DMS 273 (cell line): ENCODE measurements at regions not wholly inside any gene's neighbourhood (a gene's known extent, or its start where the extent isn't known, plus 50 kb on each side); places are given as distances from the start of the nearest gene placed in this dataset.
"Not testable (repeated sequence)": the region's sequence is repeated elsewhere in the genome, so short reads cannot be mapped to it uniquely, and the experiment has no call there.

Experiments used
- DNase-seq: peaks from one replicate; lab custom pipeline; 2025; ENCODE audit not compliant: unreplicated experiment; lab: John Stamatoyannopoulos, UW

DNA sequence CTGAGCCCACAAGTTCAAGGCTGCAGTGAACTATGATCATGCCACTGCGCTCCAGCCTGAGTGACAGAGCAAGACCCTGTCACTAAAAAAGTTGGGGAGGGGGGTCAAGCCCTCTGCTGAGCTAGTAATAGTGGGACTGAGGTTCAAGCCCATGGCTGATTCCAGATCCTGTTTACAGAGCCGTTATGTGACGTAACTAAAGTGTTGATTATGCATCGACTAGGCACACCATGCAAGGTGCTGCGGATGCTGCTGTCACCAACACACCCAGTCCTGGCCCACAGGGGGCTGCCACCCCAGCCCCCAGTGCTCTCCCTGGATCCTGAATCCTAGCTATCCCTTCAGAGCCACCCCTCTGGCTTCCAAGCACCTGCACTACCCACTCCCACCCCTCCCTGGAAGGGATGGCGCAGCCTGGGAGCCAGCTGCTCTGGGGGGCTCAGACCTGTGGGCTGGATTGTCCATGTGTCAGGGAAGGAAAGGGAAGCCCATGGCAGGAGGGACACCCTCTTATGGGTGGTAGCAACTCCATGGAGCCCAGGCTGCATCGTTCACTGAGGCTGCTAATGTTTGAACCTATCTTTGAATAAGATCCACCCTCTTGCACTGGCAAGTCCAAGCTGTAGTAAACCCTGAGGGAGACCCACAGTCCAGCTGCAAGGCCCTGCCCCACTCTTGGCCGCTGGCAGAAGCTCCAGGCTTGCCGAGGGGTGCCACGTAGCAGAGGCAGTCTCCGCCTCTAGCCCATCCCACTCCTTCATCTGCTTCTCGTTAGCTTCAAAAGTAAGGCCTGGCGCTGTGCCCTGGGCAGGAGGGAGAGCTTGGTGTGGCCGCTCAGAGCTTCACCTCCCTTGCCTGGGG lies 95.0 kb downstream of the SNX5 start:
- peak; percentile 92 for DNase-seq

DNA sequence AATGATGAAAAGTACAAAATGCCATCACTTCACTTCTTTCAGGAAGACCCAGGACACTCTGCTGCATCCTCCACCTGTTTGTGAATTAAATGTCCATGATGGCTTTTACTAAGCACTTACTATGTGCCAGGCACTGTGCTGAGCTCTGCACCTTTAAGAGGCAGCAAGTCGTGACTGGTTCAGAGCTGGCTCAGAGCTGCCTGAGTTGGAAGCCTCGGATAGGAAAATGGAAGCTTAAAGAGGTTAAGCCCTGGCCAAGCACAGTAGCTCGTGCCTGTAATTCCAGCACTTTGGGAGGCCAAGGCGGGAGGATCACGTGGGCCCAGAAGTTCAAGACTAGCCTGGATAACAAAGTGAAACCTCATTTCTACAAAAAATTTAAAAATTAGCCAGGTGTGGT lies 95.6 kb downstream of the SNX5 start:
- DNase-seq = no peak

DNA sequence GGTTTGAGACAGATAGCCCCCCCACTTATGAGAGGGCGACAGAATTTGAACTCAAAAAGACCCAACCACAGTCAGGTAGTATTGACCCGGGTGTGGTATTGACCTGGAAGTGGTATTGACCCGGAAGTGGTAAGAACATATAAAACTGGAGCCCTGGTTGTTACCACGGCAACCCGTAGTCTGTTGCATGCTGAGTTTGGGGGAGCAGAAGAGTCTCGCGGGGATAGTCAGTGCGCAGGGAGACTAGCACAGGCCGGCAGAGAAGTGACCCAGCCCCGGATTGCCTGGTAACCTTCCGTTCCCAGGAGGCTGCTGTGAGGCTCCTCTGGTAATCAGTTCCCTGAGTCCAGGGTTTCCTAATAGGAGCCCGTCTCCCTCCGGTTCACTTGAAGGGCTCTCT lies 96.2 kb downstream of the SNX5 start:
- no peak for DNase-seq

DNA sequence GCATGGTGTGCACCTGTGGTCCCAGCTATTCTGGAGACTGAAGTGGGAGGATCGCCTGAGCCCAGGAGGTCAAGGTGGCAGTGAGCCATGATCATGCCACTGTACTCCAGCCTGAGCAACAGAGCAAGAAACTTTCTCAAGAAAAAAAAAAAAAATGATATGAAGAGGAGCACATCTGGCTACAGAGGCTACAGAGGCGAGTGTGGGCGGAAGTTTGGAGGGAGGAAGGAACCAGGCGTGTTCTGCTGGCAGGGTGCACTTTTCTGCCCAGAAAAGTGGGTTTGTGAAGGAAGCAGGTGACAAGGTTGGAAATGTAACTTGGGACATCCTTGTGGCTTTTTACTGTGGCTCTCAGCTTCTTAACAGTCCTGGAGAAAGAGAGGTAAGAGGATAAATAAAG lies 96.7 kb downstream of the SNX5 start:
- no peak for DNase-seq

DNA sequence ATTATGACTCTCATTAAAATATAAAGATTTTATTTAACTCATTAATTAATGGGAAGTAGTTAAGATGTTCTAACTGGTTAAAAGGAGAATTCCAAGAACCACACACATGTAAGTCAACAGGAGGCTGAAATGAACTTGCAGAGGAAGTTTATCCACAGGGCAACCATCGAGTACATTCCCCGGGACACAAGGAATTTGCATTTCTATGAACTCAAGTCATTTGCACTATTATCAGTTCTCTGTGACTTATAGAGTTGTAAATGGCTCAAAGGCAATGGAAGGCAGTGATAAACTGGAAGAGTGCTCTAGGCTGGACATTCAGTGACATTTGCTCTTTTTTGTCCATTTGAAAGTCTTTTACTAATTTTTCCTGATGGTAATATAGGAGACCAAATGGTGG lies 97.4 kb downstream of the SNX5 start:
- no peak for DNase-seq

DNA sequence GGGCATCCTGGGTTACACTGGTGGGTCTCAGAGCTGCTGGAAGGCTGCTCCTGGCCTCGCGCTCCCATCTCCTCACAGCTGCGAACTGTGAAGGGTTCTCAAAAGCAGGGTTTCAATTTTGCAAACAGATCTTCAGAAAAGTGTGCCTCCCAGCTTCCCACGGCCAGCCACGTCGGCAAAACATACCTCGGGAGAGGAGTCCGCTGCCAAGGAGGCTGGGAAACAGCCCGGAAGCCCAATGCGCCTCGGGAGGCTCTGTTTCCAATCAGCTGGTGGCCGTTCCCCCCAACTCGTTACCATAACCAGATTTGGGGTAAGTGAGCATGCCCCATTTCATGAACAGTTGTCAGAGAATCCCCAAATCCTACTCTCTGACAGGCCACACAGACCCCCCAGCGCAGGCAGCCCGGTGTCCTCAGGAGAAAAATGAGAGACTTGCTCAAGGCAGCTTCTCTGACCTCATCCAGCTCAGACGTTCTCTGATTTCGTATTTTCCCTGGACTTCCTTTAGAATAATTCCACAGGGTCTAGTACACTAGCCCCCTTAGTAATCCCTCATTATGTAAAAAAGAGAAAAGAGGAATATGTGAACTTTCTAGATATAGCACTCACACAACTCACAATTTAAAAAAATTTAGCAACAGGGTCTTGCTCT lies 98.4 kb downstream of the SNX5 start:
- DNase-seq = no peak

DNA sequence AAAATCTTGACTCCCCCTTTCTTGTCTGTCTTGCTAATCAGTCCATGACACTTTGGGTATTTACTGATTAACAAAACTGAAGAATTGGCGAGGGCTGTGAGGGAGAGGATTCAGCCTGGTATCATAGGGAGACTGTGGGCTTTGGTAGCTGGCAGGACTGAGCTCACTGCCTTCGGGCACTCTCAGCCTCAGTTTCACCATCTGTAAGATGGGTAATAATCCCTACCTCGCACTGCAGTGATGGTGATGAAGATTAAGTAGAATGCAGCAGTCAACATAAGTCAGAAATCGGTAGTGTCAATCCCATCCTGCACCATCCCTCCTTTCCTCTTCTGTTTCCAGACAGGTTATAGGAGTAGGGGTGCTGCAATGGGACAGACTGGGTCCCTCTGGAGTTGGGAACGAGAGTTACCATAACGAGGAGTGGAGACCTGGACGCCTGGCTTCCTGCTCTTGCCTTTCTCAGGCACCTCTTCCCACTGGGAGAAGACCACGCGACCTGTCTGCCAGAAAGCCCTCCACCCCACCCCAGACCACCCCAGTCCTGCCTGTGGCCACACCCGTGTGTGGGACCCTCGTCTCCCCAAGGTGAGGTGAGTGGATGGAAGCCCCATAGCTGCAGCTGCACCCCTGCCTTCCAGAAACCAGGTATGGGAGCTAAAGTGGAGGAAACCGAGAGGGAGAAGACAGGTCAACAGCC lies 99.1 kb downstream of the SNX5 start:
- DNase-seq = no peak

DNA sequence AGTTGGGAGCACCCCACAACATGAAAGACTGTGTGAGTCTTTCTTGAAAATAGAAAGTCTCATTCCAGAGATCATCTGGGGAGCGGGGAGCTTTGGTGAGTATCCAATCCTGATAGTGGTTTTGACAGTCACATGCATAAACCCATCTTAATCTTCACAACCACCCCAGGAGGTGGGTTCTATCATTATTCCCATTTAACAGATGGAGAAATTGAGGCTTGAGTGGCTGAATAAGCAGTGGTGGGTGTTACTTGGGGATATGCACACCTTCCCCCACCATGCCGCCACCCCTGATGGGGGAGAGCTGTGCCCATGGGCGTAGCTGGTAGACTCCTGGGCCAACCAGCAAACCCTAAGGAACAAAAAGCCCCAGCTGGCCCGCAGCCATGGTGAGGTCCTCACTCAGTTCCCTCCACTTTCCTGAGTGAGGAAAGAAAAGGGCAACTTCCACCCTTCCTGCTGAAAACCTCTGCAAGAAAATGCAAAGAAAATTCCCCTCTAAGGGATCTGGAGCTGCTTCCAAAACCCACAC lies 99.8 kb downstream of the SNX5 start:
- no peak for DNase-seq

DNA sequence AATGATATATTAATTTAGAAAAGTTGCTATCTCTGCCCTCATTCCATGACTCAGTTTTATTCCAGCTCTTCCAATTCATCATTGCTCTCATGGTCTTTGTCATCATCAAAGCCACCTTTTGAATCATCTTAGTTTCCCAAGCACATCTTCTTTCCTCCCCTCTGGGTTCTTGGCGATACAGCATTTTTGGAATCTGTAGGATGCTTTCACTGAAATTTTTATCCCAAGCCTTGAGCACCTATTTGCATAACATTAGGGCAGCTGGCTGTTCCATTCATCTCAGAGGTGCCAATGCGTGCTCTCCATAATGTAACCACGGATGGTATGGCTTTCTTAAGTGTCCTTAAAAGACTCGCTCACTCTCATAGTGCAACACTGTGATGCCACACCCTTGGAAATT lies 100.4 kb downstream of the SNX5 start:
- DNase-seq = no peak

DNA sequence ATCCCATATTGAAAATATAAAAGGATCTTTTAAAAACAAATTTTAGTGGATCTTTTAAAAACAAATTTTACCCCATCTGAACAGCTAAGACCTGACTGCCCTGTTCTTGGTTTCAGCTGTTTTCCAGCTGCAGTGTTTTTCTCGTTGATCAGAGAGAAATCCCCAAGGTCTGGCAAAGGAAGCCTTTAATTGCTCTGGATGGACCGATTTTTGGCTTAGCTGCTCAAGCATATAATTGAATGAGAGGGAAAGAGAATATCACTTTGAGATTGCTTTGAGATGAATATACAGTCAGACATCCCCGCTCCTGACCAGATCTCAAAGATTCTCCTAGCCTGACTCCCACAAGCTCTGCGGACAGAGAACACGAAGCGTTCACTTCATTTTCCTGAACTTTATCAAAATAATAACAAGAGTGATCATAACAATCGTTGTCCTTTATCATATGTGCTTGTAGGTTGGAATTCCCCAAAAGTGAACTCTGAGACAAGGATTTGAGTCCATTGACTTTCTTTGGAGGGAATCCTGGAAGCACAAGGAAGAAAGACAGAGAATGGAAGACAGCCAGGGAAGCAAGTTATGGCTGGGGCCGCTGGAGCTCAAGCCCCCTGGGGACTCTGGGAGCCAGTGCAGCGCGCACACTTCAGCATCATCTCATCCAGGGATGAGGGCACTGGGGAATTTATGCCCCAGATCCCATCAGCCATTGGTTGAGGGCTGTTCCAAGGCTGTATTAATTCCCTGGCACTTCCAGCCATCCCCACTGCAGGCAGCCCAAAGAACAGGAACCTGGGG lies 101.3 kb downstream of the SNX5 start:
- no peak for DNase-seq

DNA sequence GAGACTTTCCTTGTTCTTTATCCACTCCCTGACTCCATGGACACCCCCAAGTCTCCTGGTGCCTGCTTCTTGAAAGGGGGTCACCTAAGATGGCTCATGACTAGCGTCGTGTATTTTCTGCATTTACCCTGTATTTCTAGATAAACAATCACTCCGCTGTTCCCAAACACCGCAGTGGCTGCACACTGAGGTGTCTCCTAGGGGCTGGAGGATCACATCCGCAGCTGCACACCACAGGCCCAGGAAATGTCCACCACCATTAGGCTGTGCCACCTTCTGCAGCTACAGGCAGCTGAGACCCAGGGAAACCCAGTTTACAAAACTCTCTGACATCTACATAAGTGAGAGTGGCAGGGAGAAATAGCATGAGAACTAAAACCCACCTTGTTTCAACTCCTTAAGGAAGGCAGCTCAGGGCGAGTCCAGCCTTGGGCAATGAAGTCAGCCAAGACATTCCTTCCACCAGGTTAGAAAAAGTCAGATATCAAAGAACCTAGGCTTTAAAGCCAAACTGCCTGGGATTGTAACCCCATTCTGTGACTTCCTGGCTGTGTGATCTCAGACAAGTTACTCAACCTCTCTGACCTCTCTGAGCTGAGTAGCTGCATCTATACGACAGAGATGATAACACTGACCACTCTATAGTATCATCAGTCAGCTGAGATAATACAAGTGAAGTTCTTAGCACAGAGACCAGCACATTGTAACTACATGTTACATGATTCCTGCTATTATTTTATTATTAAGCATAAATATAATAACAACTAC lies 102.2 kb downstream of the SNX5 start:
- no peak for DNase-seq

DNA sequence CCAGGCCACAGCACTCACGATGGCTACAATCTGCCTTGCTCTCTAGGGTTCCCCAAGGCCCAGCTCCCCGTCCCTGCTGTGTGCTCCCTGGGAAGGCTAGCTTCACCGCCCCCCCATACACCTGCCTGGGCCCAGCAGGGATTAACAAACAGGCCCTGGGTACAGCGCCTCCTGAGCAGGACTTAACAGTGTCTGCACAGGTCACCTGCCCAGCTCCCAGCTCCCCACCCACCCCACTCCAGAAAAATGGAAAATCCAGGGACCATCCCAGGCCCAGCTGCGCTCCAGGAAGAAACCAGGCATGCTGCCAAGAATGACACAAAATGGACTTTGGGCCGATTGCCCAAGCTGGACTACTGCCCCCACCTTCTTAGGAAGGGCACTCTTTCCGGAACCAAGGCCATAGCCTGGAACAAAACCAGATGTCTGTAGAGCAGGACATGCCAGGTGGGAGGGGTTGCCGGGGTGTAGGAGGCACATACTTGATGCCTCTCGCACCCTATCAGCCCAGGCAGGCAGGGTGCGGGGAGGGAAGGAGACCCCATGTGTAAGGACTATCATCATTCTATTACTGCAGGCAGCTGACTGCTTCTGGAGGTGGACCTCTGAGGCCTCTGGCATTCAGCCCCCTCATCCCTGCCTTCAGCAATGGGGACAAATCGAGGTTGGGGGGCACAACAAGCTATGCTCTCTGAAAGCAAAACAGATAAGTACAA lies 104.9 kb downstream of the SNX5 start:
- DNase-seq = no peak

DNA sequence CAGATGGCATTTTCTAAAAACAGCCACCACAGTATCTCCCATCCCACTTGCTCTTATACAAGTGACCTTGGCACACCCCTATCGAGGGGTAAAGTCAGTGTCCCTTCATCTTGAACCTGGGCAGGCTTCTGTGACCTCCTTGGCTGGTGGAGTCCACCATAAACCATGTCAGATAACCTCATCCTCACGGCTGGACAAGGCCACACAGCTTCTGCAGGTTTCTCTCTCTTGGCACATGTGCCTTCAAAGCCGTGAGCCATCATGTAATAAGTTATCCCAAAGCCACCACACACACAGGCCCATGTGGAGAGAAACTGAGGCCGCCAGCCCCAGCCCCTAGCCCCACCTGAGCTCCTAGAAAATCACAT lies 105.4 kb downstream of the SNX5 start:
- DNase-seq = no peak

DNA sequence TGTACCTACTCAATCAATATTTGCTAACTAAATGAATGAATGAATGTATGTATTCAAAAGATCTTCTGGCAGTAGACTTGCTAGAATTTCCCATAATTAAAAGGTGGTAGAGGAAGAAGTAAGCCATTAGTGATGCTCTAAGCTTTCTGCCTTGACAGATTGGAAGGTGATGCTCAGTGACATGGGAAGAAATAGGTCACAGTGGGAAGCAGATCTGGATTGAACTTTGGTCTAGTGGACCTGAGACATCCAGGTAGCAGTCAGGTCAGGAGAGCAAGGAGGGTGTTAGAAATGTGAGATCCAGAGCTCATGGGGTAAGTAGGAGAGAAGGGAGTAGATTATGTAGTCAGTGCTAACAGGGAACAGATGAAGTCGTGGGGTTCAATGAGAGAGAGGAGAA lies 106.4 kb downstream of the SNX5 start:
- DNase-seq = no peak

DNA sequence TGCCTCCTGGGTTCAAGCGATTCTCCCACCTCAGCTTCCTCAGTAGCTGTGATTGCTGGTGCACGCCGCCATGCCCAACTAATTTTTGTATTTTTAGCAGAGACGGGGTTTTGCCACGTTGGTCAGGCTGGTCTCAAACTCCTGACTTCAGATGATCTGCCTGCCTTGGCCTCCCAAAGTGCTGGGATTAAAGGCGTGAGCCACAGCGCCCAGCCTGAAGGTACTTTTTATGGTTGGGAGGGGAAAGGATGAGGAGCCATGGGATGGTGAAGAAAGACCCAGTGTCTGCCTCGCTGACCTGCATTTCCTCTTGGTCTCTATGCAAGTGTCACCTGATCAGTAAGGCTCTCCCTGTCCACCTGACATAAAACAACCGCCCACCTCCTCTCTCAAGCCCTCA lies 107.0 kb downstream of the SNX5 start:
- not testable (repeated sequence) for DNase-seq

DNA sequence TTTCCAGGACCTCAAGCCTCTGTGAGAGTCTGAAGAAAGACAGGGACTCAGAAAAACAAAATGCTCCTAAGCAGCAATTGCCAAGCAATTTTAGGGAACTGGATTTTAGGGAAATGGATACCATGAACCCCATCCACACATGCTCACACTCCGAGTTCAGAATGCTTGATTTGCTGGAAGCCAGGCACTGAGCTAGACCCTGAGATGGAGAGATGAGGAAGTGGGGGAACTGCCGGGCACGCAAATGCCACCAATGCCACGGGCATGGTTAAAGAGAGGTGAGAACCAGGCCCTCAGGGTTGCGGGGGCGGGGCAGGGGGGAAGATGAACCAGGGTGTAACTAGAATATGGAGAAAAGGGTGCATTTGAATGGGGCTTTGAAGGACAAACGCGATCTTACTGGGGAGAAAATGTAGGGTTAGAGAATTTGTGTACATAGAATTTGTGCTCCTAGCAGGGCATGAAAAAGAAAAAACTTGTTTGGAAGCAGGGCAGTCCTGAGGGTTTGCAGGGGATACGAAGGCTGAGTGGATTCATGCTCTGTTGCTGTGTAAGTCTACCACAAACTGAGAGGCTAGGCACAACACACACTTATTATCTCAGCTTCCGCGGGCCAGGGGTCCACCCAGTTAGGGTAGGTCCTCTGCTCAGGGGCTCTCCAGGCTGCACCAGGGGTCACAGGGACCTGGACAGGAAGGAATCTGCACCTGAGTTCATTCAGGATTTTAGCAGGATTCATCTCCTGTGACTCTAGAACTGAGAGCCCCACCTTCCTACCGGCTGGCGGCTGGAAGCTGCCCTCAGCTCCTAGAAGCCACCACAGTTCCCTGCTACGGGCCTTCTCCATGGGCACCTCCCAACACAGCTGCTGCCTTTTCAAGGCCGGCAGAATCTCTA lies 108.0 kb downstream of the SNX5 start:
- DNase-seq = no peak

DNA sequence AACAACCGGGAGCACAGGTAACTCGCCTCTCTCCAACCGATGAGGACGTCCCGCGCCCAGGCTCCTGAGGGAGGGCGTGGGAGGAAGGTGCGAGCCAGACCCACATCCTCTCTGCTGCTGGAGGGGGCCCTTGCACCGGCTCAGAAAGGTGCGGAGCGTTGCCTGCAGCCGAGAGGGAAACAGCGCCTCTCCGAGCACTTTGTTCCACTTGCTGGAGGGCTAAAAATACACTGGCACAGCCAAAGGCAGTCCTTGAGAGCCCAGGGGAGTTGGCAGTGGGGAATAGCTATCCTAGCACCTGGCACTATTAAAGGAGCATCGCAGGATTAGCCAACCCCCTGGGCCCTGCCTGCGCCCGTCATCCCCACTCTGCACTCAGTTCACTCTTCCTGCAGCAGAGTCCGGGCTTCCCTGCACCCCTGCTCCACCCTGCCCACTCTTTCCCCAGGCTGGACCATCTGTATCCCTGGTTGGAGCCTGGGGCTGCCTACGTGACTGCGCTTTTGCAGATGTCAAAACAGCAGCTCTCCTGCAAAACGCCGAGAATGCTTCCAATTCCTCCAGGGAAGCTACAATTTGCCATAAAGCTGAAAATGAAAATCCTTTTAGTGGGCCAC lies 108.9 kb downstream of the SNX5 start:
- DNase-seq = no peak

DNA sequence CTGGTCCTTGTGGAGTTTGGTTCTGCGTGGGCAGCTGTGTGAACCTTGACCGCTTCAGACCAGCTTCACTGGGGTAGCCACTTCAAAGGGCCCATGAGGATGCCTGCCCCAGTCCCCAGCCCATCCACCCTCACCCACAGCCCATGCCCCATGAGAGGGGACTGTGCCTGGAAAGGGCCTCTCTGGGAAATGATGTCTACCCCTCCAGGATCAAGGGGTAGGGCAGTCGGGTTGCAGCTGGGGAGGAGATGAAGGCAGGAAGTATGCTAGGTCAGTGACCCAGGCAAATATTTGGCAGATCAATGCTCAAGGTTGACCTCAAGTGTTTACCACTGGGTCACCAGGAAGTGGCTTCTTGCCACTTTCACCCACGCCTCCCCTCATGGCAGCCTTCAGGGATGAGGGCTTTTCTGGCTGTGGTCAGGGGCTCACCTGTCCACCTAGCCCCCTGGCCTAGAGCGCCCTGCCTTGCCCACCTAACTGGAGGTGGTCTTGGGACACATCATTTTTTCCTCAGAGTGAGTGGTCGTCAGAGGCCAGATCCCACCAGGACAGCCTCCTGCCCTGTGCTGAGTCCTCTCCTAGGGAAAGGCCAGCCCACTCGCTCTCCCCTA lies 109.5 kb downstream of the SNX5 start:
- no peak for DNase-seq
